ENCODE measurements at regions not wholly inside any gene's neighbourhood (a gene's known extent, or its start where the extent isn't known, plus 50 kb on each side); places are given as distances from the start of the nearest gene placed in this dataset.

DNA sequence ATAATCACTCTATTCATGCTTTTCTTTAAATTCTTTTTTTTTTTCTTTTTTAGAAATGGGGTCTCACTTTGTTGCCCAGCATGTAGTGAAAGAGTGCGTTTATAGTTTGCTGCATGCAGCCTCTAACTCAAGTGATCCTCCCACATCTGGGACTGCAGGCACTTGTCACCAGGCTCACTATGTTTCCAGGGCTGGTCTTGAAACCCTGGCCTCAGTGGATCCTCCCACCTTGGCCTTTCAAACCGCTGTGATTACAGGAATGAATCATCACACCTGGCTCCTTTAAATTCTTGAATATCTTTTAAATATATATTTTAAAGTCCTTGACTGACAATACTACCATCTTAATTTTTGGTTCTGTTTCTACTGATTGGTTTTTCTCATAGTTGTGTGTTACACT is 591.6 kb upstream of the KCND2 start:
- no peak for DNase-seq (ENCODE audit: low read depth)
- H3K4me3 ChIP-seq (ENCODE audit: low read length), result no peak overlapping the region
- TF ChIP-seq, protein P1, sequence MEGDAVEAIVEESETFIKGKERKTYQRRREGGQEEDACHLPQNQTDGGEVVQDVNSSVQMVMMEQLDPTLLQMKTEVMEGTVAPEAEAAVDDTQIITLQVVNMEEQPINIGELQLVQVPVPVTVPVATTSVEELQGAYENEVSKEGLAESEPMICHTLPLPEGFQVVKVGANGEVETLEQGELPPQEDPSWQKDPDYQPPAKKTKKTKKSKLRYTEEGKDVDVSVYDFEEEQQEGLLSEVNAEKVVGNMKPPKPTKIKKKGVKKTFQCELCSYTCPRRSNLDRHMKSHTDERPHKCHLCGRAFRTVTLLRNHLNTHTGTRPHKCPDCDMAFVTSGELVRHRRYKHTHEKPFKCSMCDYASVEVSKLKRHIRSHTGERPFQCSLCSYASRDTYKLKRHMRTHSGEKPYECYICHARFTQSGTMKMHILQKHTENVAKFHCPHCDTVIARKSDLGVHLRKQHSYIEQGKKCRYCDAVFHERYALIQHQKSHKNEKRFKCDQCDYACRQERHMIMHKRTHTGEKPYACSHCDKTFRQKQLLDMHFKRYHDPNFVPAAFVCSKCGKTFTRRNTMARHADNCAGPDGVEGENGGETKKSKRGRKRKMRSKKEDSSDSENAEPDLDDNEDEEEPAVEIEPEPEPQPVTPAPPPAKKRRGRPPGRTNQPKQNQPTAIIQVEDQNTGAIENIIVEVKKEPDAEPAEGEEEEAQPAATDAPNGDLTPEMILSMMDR (conservative IDR thresholded peaks at IDR 0.05; ENCODE audit: low read length), result no peak

DNA sequence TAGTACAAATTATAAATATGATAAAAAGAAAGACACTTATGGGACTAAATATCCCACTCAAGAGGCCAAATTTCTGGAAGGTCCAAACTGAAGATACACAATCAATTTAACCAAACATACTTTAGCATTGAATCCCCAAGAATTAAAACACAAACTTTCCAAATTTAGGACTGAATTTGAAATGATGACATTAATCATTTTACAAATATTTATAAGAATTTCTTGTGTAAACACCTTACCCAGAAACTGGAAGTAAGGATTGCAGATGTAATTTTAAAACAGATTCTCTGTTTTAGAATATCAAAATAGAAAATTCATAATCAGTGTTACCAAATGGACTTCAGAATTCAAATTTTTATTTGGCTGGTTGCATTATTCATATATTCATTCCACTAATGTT is 588.2 kb upstream of the KCND2 start:
- H3K4me3 ChIP-seq (ENCODE audit: low read length), result no peak overlapping the region
- no peak for DNase-seq (ENCODE audit: low read depth)
- TF ChIP-seq, protein P1 (conservative IDR thresholded peaks at IDR 0.05; ENCODE audit: low read length), result no peak

DNA sequence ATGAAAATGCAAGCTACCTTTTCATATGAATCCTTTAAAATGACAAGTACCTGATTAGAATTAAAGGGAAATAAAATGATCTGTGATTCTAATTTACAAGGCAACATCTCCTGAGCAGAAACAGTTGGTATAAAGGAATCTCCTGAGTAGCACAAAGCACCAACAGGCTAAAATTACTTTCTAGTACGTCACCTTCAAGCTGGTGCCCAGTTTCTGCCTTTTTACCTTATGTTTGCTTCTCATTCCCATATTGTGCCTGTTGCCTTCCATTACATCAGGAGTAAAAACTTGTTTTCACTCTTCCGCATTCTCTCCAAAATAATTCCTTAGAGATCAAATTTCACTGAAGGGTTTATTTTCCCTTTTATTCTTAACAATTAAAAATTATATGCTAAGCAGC is 587.1 kb upstream of the KCND2 start:
- no peak for DNase-seq (ENCODE audit: low read depth)
- TF ChIP-seq, protein P1 (conservative IDR thresholded peaks at IDR 0.05; ENCODE audit: low read length), result no peak
- H3K4me3 ChIP-seq (ENCODE audit: low read length), result no peak overlapping the region

DNA sequence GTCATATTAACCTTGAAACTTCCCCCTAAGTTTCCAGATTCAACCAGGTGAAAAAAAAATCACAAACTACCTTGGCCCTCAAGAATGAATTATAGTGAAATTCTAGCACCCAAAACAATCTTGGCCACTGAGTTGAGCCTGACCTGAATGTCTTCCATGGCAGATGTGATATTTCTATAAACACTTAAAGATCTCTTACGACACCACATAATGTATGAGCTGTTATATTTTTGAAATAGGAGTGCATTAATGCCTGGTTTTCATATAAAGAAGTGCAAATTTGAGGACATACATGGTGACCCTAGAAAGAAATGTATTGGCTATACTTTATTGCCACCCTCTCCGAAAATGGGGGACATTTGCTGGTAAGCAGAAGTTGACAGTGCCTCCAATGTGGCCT is 584.1 kb upstream of the KCND2 start:
- no peak overlapping the region for H3K4me3 ChIP-seq (ENCODE audit: low read length)
- DNase-seq (ENCODE audit: low read depth), result no peak
- TF ChIP-seq, protein P1 (conservative IDR thresholded peaks at IDR 0.05; ENCODE audit: low read length), result no peak

DNA sequence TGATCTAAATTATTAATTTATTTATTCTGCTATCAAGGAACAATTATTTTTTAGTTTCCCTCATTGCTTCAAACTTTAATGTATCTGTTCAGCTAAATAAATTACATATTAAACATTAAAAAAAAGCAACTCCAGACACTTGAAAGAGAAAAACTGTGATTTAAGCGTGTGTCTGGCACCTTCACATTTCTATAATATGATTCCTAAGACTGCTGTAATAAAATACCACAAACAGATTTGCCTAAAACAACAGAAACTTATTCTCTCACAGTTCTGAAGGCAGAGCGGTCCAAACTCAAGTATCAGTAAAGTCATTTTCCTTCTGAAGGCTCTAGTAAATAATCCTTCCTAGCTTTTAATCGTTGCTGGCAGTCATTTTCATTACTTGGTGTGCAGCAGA is 580.4 kb upstream of the KCND2 start:
- TF ChIP-seq, protein P1 (conservative IDR thresholded peaks at IDR 0.05; ENCODE audit: low read length), result no peak
- DNase-seq (ENCODE audit: low read depth), result no peak
- H3K4me3 ChIP-seq (ENCODE audit: low read length), result no peak overlapping the region

DNA sequence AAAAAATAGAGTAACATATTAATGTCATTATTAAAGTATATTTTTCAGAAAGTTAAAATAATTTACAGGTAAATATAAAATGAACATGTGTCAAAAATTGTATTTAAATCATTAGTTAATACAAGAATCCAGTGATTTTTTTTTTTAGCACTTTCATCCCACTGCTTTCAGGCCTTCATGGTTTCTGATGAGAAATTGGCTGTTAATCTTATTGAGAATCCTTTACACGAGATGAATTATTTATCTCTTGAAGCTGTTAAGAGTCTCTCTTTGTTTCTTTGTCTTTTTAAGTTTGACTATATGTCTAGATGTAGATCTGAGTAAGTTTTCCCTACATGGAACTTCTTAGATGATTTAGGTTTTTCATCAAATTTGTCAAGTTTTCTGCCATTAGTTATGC is 578.5 kb upstream of the KCND2 start:
- TF ChIP-seq, protein P1 (conservative IDR thresholded peaks at IDR 0.05; ENCODE audit: low read length), result no peak
- H3K4me3 ChIP-seq (ENCODE audit: low read length), result no peak overlapping the region
- no peak for DNase-seq (ENCODE audit: low read depth)

DNA sequence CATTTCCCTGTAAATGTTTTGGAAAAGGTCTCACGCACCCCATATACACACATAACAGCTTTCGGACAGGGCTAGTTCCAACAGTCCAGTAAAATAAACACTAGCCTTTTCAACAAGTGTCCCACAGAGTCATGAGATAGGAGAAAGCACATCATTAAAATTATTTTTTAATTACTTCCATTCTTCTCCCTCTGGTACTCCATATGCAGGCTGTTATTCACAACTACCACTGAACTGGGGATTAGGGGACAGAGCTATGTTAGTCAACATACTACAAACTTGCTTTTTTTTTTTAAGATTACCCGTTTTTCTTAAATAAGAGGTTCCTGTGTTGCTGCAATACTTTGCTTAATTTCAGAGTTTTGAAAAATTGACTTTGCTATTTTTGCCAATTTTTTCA is 576.6 kb upstream of the KCND2 start:
- DNase-seq (ENCODE audit: low read depth), result no peak
- TF ChIP-seq, protein P1 (conservative IDR thresholded peaks at IDR 0.05; ENCODE audit: low read length), result no peak
- H3K4me3 ChIP-seq (ENCODE audit: low read length), result no peak overlapping the region
